Activated T-helper 2 cell treated with anti-CD3 and anti-CD28 coated beads, Interferon-gamma antibody, Interleukin-2, Interleukin-4, amounts not matched to agents 10 μg/mL and 5 μg/mL and 100 μg/mL, durations not matched to agents 14 hours and 24 hours and 36 hours (primary cell): ENCODE measurements at regions not wholly inside any gene's neighbourhood (a gene's known extent, or its start where the extent isn't known, plus 50 kb on each side); places are given as distances from the start of the nearest gene placed in this dataset.
"Not testable (repeated sequence)": the region's sequence is repeated elsewhere in the genome, so short reads cannot be mapped to it uniquely, and the experiment has no call there.

Experiments used
- DNase-seq: peaks from one replicate; pipeline ENCODE4 v3.0.0; 2021; ENCODE audit warnings: low spot score
- H3K27ac Mint-ChIP-seq: one replicate; pipeline ENCODE4 v1.8.0; 2021; ENCODE audit warnings: mixed read lengths
- H3K27me3 Mint-ChIP-seq: one replicate; pipeline ENCODE4 v1.8.0; 2021; ENCODE audit warnings: low read depth, mixed read lengths
- H3K36me3 Mint-ChIP-seq: one replicate; pipeline ENCODE4 v1.8.0; 2021; ENCODE audit warnings: low read depth, mixed read lengths
- H3K4me1 Mint-ChIP-seq: one replicate; pipeline ENCODE4 v1.8.0; 2021; ENCODE audit warnings: low read depth, mixed read lengths
- H3K4me3 Mint-ChIP-seq: one replicate; pipeline ENCODE4 v1.8.0; 2021; ENCODE audit warnings: low read depth, mild to moderate bottlenecking, moderate library complexity, mixed read lengths
- H3K9me3 Mint-ChIP-seq: one replicate; pipeline ENCODE4 v1.8.0; 2021; ENCODE audit warnings: mixed read lengths
- intact Hi-C: fragments of 100-400 bp; cut with micrococcal nuclease; formaldehyde crosslinking; loops from one replicate; pipeline ENCODE4 v1.15.1; 2023

DNA sequence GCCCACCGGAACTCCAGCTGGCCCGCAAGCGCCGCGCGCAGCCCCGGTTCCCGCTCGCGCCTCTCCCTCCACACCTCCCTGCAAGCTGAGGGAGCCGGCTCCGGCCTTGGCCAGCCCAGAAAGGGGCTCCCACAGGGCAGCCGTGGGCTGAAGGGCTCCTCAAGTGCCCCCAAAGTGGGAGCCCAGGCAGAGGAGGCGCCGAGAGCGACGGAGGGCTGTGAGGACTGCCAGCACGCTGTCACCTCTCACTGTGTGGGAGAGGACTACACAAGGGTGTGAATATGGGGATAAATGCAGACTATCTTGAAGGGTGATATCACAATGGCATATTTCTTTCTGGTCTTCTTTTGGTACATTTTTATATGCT is 158.3 kb upstream of the PPP1R3A start:
- H3K27me3 Mint-ChIP-seq, result peaks cover 30% of the 10 kb centered on the region
- H3K4me1 Mint-ChIP-seq, H3K27ac Mint-ChIP-seq, intact Hi-C loops, H3K36me3 Mint-ChIP-seq, H3K4me3 Mint-ChIP-seq, DNase-seq, H3K9me3 Mint-ChIP-seq: not testable (repeated sequence)

DNA sequence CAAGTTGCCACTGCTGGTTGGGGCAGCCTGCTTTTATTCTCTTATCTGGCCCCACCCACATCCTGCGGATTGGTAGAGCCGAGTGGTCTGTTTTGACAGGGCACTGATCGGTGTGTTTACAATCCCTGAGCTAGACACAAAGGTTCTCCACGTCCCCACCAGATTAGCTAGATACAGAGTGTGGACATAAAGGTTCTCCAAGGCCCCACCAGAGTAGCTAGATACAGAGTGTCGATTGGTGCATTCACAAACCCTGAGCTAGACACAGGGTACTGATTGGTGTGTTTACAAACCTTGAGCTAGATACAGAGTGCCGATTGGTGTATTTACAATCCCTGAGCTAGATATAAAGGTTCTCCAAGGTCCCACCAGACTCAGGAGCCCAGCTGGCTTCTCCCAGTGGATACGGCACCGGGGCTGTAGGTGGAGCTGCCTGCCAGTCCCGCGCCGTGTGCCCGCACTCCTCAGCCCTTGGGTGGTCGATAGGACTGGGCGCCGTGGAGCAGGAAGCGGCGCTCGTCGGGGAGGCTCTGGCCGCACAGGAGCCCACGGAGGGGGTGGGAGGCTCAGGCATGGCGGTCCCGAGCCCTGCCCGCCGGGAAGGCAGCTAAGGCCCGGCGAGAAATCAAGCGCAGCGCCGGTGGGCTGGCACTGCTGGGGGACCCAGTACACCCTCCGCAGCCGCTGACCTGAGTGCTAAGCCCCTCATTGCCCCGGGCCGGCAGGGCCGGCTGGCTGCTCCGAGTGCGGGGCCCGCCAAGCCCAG is 157.8 kb upstream of the PPP1R3A start:
- intact Hi-C loops, result not testable (repeated sequence)

DNA sequence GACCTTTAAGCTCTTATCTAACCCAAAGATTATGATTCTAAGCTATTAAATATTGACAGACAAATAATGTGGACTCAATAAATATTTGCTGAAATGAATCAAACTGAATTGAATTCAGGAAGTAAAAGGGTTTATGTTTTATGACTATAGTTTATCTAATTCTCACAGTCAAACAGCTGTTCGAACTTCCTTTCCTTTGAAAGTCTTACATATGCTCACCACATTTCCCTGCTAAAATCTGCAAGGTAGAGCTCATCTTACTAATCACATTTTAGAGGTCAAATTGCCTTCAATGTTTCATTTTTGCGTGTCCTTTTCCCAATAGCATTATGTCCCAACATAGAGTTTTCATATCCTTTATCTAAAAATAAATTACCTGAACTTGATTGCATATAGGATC is 154.9 kb upstream of the PPP1R3A start:
- Mint-ChIP-seq H3K36me3 (no peaks in the 10 kb centered on the region), H3K27ac (no peak overlapping the region), H3K9me3 (no peaks in the 10 kb centered on the region), H3K27me3 (peaks cover 4% of the 10 kb centered on the region), H3K4me1 (no peaks in the 10 kb centered on the region), H3K4me3 (no peak overlapping the region)
- DNase-seq, result no peak
- intact Hi-C loops, result no loop called here

More for the DNA sequence above, 157.8 kb upstream of the PPP1R3A start:
- not testable (repeated sequence) for H3K4me1 Mint-ChIP-seq, H3K27ac Mint-ChIP-seq, H3K9me3 Mint-ChIP-seq, H3K36me3 Mint-ChIP-seq, H3K4me3 Mint-ChIP-seq, DNase-seq
- peaks cover 24% of the 10 kb centered on the region for H3K27me3 Mint-ChIP-seq

DNA sequence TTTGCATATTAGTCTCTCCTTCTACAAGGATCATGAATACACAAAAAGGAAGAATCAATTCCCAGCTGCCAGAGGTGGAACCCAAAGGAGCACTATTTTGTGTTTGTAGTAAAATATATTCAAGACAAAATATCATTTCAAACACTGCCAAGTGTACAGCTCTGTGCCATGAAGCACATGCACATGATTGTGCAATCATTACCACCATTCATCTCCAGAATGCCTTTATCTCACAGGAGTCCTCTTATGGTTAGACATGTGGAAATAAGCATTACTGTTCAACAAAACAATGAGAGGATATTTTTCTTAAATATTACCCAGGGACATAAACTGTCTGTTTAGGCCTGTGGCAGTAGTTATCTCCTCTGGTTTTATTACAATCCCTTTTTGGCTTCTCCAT is 151.4 kb upstream of the PPP1R3A start:
- DNase-seq, result no peak
- Mint-ChIP-seq H3K4me1 (no peaks in the 10 kb centered on the region), H3K4me3 (no peak overlapping the region), H3K36me3 (no peaks in the 10 kb centered on the region), H3K27me3 (peaks cover 7% of the 10 kb centered on the region), H3K9me3 (no peaks in the 10 kb centered on the region), H3K27ac (no peak overlapping the region)
- intact Hi-C loops, result no loop called here

DNA sequence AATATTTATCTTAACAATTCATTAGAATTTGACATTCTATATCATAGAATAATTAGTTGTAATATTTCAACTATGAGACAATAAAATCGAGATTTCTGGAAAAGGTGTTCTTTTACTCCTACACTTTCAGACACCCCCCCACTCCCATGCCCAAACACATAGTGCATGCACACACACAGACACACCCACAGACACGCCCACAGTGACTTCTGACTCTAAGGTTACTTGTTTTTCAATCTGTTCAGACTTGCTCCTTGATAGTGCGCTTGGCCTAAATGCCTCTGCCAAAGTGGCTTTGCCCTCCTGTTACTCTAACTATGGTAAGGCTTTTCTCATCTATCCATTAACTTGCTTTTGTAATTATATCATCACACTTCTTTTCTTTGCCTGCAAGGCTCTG is 144.0 kb upstream of the PPP1R3A start:
- no peak for DNase-seq
- Mint-ChIP-seq H3K27me3 (peaks cover 3% of the 10 kb centered on the region), H3K27ac (no peak overlapping the region), H3K9me3 (no peaks in the 10 kb centered on the region), H3K4me1 (no peaks in the 10 kb centered on the region), H3K4me3 (no peak overlapping the region), H3K36me3 (no peaks in the 10 kb centered on the region)
- intact Hi-C loops, result no loop called here

DNA sequence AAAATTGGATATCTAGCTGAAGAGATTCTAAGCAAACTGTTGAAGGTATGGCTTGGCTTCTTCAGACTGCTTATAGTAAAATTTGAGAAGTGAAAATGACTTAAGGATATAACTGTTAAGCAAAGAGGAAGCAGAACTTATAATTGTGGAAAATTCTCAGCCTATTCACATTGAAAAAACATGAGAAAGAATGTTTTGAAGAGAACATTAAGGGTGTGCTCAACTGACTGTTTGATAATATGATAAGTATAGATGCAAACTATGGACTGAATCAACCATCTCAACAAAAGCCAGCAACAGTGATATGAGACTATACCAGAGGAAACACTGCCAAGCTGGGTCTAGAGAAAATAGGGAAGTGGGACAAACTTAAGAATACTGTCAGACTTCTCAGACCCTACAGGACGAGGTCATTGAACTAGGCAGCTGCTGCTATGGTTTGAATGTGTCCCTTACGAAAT is 133.1 kb upstream of the PPP1R3A start:
- intact Hi-C loops, result no loop called here
- Mint-ChIP-seq H3K4me3 (no peak overlapping the region), H3K4me1 (peaks cover 7% of the 10 kb centered on the region), H3K36me3 (no peaks in the 10 kb centered on the region), H3K27me3 (no peaks in the 10 kb centered on the region), H3K9me3 (no peaks in the 10 kb centered on the region), H3K27ac (no peak overlapping the region)
- no peak for DNase-seq

DNA sequence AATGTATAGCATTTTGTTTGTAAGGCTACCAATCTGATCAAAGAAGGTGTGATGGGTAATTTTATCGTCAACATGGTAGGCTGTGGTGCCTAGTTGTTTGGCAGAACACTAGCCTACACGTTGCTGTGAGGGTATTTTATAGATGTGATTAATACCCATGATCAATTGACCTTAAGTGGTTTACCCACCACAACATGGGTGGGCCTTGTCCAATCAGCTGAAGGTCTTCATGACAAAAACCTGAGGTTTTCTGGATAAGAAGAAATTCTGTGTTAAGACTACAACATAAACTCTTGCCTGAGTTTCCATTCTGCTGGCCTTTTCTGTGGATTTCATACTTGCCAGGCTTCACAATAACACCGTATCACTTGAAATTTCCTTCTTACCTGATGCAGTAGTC is 131.8 kb upstream of the PPP1R3A start:
- intact Hi-C loops, result no loop called here

DNA sequence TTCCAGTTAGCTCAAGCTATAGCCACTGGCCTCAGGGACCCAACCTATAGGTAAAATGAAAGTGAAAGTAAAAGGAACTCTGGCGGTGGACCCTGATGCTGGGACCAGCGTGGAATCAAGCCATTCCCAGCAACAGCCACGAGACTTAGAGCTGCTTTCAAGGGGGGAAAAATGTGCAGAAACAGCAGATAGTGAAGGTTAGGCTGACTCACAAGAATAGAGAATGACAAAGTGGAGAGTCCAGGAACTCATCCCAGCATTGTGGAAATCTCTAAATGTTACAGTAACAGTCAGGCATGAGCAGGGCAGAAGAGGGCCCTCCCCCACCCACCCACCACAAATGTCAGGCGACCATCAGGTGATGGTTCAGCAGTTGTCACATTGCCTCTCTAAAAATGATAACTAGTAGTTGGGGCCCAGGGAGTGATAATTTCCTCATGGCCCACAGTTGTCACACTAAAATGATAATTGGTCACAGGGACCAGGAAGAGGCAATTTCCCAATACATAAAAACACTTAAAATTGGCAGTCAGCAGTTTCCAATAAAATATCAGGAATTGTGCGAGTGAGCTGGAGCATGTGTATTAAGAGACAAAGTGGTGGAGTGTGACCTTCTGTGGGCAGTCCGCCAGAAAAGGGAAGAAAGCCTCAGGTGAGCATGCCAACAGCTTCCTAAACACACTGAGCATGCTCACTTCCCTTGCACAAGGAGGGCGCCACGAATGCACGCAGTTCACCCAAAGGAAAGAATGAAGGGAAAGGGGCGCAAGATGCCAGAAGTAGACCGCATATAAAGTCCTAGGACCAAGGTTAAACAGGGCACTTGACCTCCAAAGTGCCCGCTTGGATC is 129.8 kb upstream of the PPP1R3A start:
- peak overlapping the region; percentile 57 for H3K27ac Mint-ChIP-seq

More for the DNA sequence above, 131.8 kb upstream of the PPP1R3A start:
- H3K27me3 Mint-ChIP-seq, result no peaks in the 10 kb centered on the region
- no peaks in the 10 kb centered on the region for H3K9me3 Mint-ChIP-seq
- no peaks in the 10 kb centered on the region for H3K36me3 Mint-ChIP-seq
- no peak overlapping the region for H3K4me3 Mint-ChIP-seq
- peaks cover 7% of the 10 kb centered on the region for H3K4me1 Mint-ChIP-seq
- no peak for DNase-seq
- H3K27ac Mint-ChIP-seq, result no peak overlapping the region

DNA sequence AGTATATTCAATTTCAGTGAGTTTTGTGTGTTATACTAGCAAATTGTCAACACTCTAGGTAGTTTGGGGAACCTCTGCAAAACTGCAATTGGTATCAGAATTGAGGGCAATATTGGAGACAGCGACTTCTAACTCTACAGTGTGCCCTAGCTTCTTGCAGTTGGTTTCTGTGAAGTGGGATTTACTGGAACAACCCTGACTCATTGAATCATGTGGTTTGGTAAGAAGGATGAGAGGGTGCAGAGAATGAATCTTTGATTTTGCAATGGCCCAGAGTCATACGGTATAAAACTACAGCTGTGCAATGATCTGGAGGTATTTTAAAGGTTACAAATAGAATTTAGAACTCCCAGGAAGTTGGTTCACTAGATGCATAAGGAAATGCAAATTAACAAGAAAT is 129.1 kb upstream of the PPP1R3A start:
- H3K4me1 Mint-ChIP-seq, result peaks cover 7% of the 10 kb centered on the region
- H3K27ac Mint-ChIP-seq, result peak overlapping the region; percentile 57
- no peak for DNase-seq
- intact Hi-C loops, result loop anchor here (10.0 kb wide), 1 partner anchor 787 kb away; no protein-coding TSS in a partner anchor
- no peaks in the 10 kb centered on the region for H3K27me3 Mint-ChIP-seq
- H3K36me3 Mint-ChIP-seq, result no peaks in the 10 kb centered on the region
- peak overlapping the region; percentile 43 for H3K4me3 Mint-ChIP-seq
- H3K9me3 Mint-ChIP-seq, result no peaks in the 10 kb centered on the region

More for the DNA sequence above, 129.8 kb upstream of the PPP1R3A start:
- H3K36me3 Mint-ChIP-seq, result no peaks in the 10 kb centered on the region
- no peaks in the 10 kb centered on the region for H3K27me3 Mint-ChIP-seq
- H3K9me3 Mint-ChIP-seq, result no peaks in the 10 kb centered on the region
- peak overlapping the region; percentile 43 for H3K4me3 Mint-ChIP-seq
- intact Hi-C loops, result loop anchor here (10.0 kb wide), 1 partner anchor 786 kb away; no protein-coding TSS in a partner anchor
- peaks cover 7% of the 10 kb centered on the region for H3K4me1 Mint-ChIP-seq
- no peak for DNase-seq

DNA sequence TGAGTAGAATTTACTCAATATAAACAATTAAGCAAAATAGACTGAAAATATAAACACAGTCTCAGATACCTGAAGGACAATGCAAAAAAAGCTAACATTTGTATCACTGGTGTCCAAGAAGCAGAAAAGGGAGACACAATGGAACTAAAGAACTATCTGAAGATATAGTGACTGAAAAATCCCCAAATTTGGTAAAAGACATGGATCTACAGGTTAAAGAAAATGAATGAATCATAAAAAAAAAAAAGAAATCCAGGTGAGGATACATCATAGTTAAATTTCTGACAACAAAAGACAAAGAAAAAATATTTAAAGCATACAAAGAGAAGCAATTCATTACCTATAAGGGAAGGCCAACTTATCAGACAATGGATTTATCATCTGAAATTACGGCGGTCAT is 114.7 kb upstream of the PPP1R3A start:
- Mint-ChIP-seq H3K27me3 (peaks cover 3% of the 10 kb centered on the region), H3K36me3 (no peaks in the 10 kb centered on the region), H3K4me1 (no peaks in the 10 kb centered on the region), H3K4me3 (no peak overlapping the region), H3K9me3 (no peaks in the 10 kb centered on the region), H3K27ac (no peak overlapping the region)
- DNase-seq, result no peak
- intact Hi-C loops, result no loop called here

DNA sequence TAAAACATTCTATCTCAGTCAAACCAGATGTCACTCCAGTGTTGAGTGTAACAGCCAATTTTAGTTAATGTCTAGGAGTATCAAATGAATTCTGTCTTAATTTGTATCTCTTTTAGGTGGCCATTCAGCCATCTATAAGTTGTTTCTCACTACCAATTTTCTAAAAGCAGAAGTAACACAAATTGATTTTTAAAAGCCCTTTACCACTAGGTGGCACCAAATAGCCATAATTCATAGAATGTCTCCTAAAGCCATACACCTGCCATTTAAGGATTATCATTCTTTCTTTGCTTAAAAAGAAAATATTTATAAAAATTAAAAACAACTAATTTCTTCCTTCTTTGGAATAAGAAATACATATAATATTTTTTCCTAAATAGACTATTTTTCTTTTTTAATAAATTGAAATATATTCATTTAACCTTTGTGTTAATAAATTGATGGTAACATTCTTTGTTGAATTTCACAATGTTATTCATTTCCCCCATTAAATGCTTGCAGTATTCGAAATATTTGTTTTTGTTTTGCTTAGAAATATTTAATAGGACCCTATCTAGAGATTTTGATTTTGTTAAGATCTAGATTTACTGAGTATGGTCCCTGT is 107.8 kb upstream of the PPP1R3A start:
- Mint-ChIP-seq H3K9me3 (no peaks in the 10 kb centered on the region), H3K27me3 (peaks cover 3% of the 10 kb centered on the region), H3K4me1 (no peaks in the 10 kb centered on the region), H3K4me3 (no peak overlapping the region), H3K36me3 (no peaks in the 10 kb centered on the region), H3K27ac (no peak overlapping the region)
- intact Hi-C loops, result loop anchor here (5.0 kb wide), 1 partner anchor 1886 kb away; no protein-coding TSS in a partner anchor
- no peak for DNase-seq

DNA sequence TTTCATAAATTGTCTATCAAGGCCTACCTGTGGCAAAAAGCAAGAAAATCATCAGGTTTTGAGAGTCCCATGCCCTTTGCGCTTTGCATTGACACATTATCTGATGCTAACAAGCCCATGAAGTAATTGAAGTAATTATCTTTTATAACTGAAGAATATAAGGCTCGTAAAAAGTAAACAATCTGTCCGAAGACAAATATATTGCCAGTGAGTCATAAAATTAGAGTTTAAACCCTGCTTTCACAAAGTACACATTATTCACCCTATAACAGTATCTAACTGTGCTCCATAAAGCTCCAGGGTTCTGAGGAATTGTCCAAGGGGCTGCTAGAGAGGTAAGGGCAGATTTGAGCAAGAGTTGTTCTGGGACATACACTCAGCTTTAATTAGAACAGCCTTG is 102.3 kb upstream of the PPP1R3A start:
- Mint-ChIP-seq H3K4me1 (no peaks in the 10 kb centered on the region), H3K4me3 (no peak overlapping the region), H3K36me3 (no peaks in the 10 kb centered on the region), H3K9me3 (no peaks in the 10 kb centered on the region), H3K27me3 (no peaks in the 10 kb centered on the region), H3K27ac (no peak overlapping the region)
- intact Hi-C loops, result no loop called here
- no peak for DNase-seq

DNA sequence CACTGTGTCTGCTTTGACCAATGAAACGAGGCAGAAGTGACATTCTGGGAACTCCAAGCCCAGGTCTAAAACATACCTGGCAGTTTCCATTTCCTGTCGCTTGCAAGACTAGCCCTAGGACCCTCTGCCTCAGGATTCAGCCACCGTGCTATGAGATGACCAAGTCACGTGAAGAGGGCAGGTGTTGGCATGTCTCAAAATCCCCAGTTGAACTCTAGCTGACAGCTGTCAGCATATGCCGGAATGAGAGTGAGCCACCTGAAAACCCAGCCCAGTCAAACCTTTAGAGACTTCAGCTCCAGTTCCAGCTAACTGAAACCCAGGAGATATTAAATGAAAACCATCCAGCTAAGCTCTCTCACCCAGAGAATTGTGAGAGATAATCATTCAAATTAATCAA is 89.9 kb upstream of the PPP1R3A start:
- no peak overlapping the region for H3K4me3 Mint-ChIP-seq
- H3K27ac Mint-ChIP-seq, result no peak overlapping the region
- no peaks in the 10 kb centered on the region for H3K36me3 Mint-ChIP-seq
- DNase-seq, result no peak
- H3K9me3 Mint-ChIP-seq, result no peaks in the 10 kb centered on the region
- H3K27me3 Mint-ChIP-seq, result no peaks in the 10 kb centered on the region
- H3K4me1 Mint-ChIP-seq, result no peaks in the 10 kb centered on the region
- intact Hi-C loops, result no loop called here
